ENCODE measurements at regions not wholly inside any gene's neighbourhood (a gene's known extent, or its start where the extent isn't known, plus 50 kb on each side); places are given as distances from the start of the nearest gene placed in this dataset.

DNA sequence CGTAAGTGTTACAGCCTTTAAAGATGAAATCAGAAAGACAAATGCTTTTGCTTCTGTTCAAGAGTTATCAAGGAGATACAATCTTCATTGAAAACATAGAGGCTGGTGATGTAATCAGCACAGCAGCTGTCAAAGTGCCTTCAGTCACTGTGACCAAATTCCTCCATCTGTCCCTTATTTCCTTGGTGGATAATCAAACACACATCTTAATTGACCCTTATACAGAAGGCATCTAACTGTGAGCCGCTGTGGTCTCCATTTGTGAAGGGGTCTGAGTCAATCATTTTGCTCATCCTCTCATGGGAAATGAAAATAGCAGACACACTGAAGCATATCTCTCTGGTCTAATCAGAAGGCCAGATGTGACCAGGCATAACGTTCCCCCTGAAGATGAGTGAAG lies 130.1 kb upstream of the TLR4 start:
- no peak overlapping the region for H3K4me2 ChIP-seq (ENCODE audit: insufficient read depth, low read length)
- no peak overlapping the region for H3K27ac ChIP-seq (ENCODE audit: insufficient read depth, low read depth, low read length)
- no peak for TF ChIP-seq POLR2AphosphoS5 (IDR thresholded peaks at IDR 0.05; ENCODE audit: insufficient read depth, low read depth, low read length)
- no peak for TF ChIP-seq MYC (IDR thresholded peaks at IDR 0.05; ENCODE audit: low read depth, low read length)
- no peak for TF ChIP-seq FOS (IDR thresholded peaks at IDR 0.05; ENCODE audit: borderline replicate concordance, insufficient read depth, low read length)
- TF ChIP-seq EZH2 (IDR thresholded peaks at IDR 0.05; ENCODE audit: borderline replicate concordance, low read depth, low read length, severe bottlenecking): no peak
- TF ChIP-seq, protein P1, sequence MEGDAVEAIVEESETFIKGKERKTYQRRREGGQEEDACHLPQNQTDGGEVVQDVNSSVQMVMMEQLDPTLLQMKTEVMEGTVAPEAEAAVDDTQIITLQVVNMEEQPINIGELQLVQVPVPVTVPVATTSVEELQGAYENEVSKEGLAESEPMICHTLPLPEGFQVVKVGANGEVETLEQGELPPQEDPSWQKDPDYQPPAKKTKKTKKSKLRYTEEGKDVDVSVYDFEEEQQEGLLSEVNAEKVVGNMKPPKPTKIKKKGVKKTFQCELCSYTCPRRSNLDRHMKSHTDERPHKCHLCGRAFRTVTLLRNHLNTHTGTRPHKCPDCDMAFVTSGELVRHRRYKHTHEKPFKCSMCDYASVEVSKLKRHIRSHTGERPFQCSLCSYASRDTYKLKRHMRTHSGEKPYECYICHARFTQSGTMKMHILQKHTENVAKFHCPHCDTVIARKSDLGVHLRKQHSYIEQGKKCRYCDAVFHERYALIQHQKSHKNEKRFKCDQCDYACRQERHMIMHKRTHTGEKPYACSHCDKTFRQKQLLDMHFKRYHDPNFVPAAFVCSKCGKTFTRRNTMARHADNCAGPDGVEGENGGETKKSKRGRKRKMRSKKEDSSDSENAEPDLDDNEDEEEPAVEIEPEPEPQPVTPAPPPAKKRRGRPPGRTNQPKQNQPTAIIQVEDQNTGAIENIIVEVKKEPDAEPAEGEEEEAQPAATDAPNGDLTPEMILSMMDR (IDR thresholded peaks at IDR 0.05; ENCODE audit: extremely low read depth in 1 of 2, insufficient read depth in 1 of 2, low read depth in 1 of 2, low read length in 2 of 2): no peak
- no peak for TF ChIP-seq JUN (IDR thresholded peaks at IDR 0.05; ENCODE audit: borderline replicate concordance, insufficient read depth, insufficient read length, low read depth)
- no peak for TF ChIP-seq GATA2 (IDR thresholded peaks at IDR 0.05; ENCODE audit: insufficient read depth, insufficient read length, low read depth, low read length)
- TF ChIP-seq POLR2A (IDR thresholded peaks at IDR 0.05; ENCODE audit: low read depth, low read length): no peak
- TF ChIP-seq, protein P2, sequence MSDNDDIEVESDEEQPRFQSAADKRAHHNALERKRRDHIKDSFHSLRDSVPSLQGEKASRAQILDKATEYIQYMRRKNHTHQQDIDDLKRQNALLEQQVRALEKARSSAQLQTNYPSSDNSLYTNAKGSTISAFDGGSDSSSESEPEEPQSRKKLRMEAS (IDR thresholded peaks at IDR 0.05; ENCODE audit: insufficient read depth, insufficient read length): no peak
- H3K9me1 ChIP-seq (replicated peaks; ENCODE audit: control insufficient read depth, extremely low read depth, insufficient read depth, low read length): no peaks in the 10 kb centered on the region
- CTCF ChIA-PET: no interaction called here
- dilution Hi-C loops (cut with MboI; ENCODE audit: extremely low pct_ligation_motif_present, low sequenced_read_pairs): no loop called here
- intact Hi-C loops (cut with micrococcal nuclease): no loop called here
- H2AFZ ChIP-seq (ENCODE audit: low read depth, low read length): no peak overlapping the region
- H3K9me3 ChIP-seq (replicated peaks; ENCODE audit: control insufficient read depth, insufficient read depth, low read length): no peaks in the 10 kb centered on the region
- no peaks in the 10 kb centered on the region for H4K20me1 ChIP-seq (replicated peaks; ENCODE audit: control insufficient read depth, extremely low read depth, insufficient read depth, low read length)
- BruUV-seq (replicated peaks): no TSS peak
- no peaks in the 10 kb centered on the region for H3K4me1 ChIP-seq (ENCODE audit: control insufficient read depth, extremely low read depth, insufficient read depth, low read length)
- H3K4me3 ChIP-seq (replicated peaks in 1 of 3; ENCODE audit: insufficient read depth in 1 of 3, low read depth in 1 of 3, low read length in 3 of 3): no peak overlapping the region
- DNase-seq (ENCODE audit: low read depth, low spot score) (no peak), FAIRE-seq (no peak)
- POLR2A ChIA-PET: no interaction called here
- no peak overlapping the region for H3K9ac ChIP-seq (replicated peaks; ENCODE audit: extremely low read depth, insufficient read depth, low read length)
- H3K36me3 ChIP-seq (ENCODE audit: control insufficient read depth in 2 of 2, extremely low read depth in 1 of 2, insufficient read depth in 2 of 2, low read length in 2 of 2): no peaks in the 10 kb centered on the region
- no peaks in the 10 kb centered on the region for H3K79me2 ChIP-seq (ENCODE audit: control insufficient read depth, insufficient read depth, low read length)
- no peaks in the 10 kb centered on the region for H3K27me3 ChIP-seq (ENCODE audit: control insufficient read depth in 2 of 2, insufficient read depth in 2 of 2, low read length in 2 of 2)
